Natural killer cell (primary cell): ENCODE measurements at regions not wholly inside any gene's neighbourhood (a gene's known extent, or its start where the extent isn't known, plus 50 kb on each side); places are given as distances from the start of the nearest gene placed in this dataset.

ENCODE experiments used
- ATAC-seq, 3 donors: fragments of 150-1000 bp in 2 of 3; fragments of 200-7000 bp in 1 of 3; cut with Tn5 transposase; 1 replicate in 1 of 3; 2 replicates in 2 of 3; pipeline ENCODE4 v1.10.0; 2021; ENCODE audit warnings: mild to moderate bottlenecking in 2 of 3, moderate library complexity in 2 of 3
- DNase-seq, 2 donors: peaks; one replicate each; pipeline versions ENCODE4 v3.0.0 to v3.0.0-alpha.2; 2013 to 2021; ENCODE audit warnings: mixed read lengths in 1 of 2
- H3K27ac ChIP-seq: one replicate; pipeline ENCODE4 v1.5.1; 2013; ENCODE audit warnings: mild to moderate bottlenecking, low read length
- H3K27me3 ChIP-seq: one replicate; pipeline ENCODE4 v1.6.1; 2013; ENCODE audit warnings: low read length; ENCODE audit not compliant: control insufficient read depth, insufficient read depth
- H3K36me3 ChIP-seq: one replicate; pipeline ENCODE4 v1.6.1; 2013; ENCODE audit warnings: low read length; ENCODE audit not compliant: control insufficient read depth, insufficient read depth
- H3K4me1 ChIP-seq: one replicate; pipeline ENCODE4 v1.6.1; 2013; ENCODE audit warnings: low read length; ENCODE audit not compliant: control insufficient read depth, insufficient read depth
- H3K4me3 ChIP-seq: one replicate; pipeline ENCODE4 v1.5.1; 2013; ENCODE audit warnings: low read length
- H3K9me3 ChIP-seq: one replicate; pipeline ENCODE4 v1.6.1; 2013; ENCODE audit warnings: low read length; ENCODE audit not compliant: control insufficient read depth, insufficient read depth
- H3K27ac Mint-ChIP-seq, 2 donors: one replicate each; pipeline ENCODE4 v1.8.0; 2022; ENCODE audit warnings: mild to moderate bottlenecking in 2 of 2, mixed read lengths in 2 of 2, moderate library complexity in 1 of 2
- H3K27me3 Mint-ChIP-seq, 2 donors: one replicate each; pipeline ENCODE4 v1.8.0; 2022; ENCODE audit warnings: low read depth in 2 of 2, mixed read lengths in 2 of 2
- H3K36me3 Mint-ChIP-seq: one replicate; pipeline ENCODE4 v1.8.0; 2022; ENCODE audit warnings: mixed read lengths
- H3K4me1 Mint-ChIP-seq, 2 donors: one replicate each; pipeline ENCODE4 v1.8.0; 2022; ENCODE audit warnings: mixed read lengths in 2 of 2
- H3K4me3 Mint-ChIP-seq: one replicate; pipeline ENCODE4 v1.8.0; 2022; ENCODE audit warnings: mild to moderate bottlenecking, moderate library complexity, mixed read lengths
- H3K9me3 Mint-ChIP-seq, 2 donors: one replicate each; pipeline ENCODE4 v1.8.0; 2022; ENCODE audit warnings: mixed read lengths in 2 of 2
- CTCF ChIP-seq: fragments of 200-600 bp; IDR thresholded peaks from one replicate; pipeline ENCODE4 v1.8.0; 2022; ENCODE audit warnings: antibody characterized with exemption
- whole genome bisulfite sequencing: methylation state at CpG from one replicate; pipeline ENCODE4 v1.1.7; 2013; ENCODE audit warnings: missing lambda C conversion rate; ENCODE audit not compliant: insufficient coverage; 5-methylcytosine and 5-hydroxymethylcytosine counted together
- intact Hi-C: fragments of 100-400 bp; cut with micrococcal nuclease; formaldehyde crosslinking; loops from one replicate; pipeline ENCODE4 v1.14.2; 2022

GRCh38 chr7:109351493-109351892, 781.8 kb downstream of the DNAJB9 start:
- intact Hi-C loops = no loop called here
- Histone ChIP-seq H3K27me3 (no peaks in the 10 kb centered on the region), H3K27ac (no peak overlapping the region), H3K4me3 (no peak overlapping the region), H3K36me3 (no peaks in the 10 kb centered on the region), H3K4me1 (no peaks in the 10 kb centered on the region), H3K9me3 (no peaks in the 10 kb centered on the region)
- Mint-ChIP-seq H3K9me3 (peaks cover 4 to 6% of the 10 kb centered on the region in 2 donors), H3K27me3 (no peaks in the 10 kb centered on the region), H3K27ac (no peak overlapping the region), H3K4me1 (no peaks in the 10 kb centered on the region), H3K4me3 (no peak overlapping the region), H3K36me3 (peaks cover 6% of the 10 kb centered on the region)
- 85% methylated on average over 6 of the region's 9 CpGs for WGBS
- TF ChIP-seq CTCF = no peak
- DNase-seq (no peak), ATAC-seq (no peak)

- Histone ChIP-seq H3K27ac (no peak overlapping the region), H3K27me3 (no peaks in the 10 kb centered on the region), H3K4me1 (no peaks in the 10 kb centered on the region), H3K36me3 (no peaks in the 10 kb centered on the region), H3K9me3 (no peaks in the 10 kb centered on the region), H3K4me3 (no peak overlapping the region)
- no peaks in the 10 kb centered on the region for H3K27me3 Mint-ChIP-seq
- TF ChIP-seq CTCF = no peak
- H3K4me1 Mint-ChIP-seq = no peaks in the 10 kb centered on the region
- peaks cover 4 to 13% of the 10 kb centered on the region in 2 donors for H3K9me3 Mint-ChIP-seq
- intact Hi-C loops = no loop called here
- no peak for ATAC-seq
- H3K36me3 Mint-ChIP-seq = peaks cover 6% of the 10 kb centered on the region
- 92% methylated on average over 2 of the region's 3 CpGs for WGBS
- no peak for DNase-seq
- no peak overlapping the region for H3K4me3 Mint-ChIP-seq
- no peak overlapping the region for H3K27ac Mint-ChIP-seq
Observed at GRCh38 chr7:109354000-109354399, 784.3 kb downstream of the DNAJB9 start.

GRCh38 chr7:109354552-109354951, 784.9 kb downstream of the DNAJB9 start:
- no peak overlapping the region for H3K4me3 Mint-ChIP-seq
- DNase-seq = no peak
- 100% methylated on average over 1 of the region's 1 CpG for WGBS
- H3K36me3 Mint-ChIP-seq = peaks cover 6% of the 10 kb centered on the region
- no peak overlapping the region for H3K4me3 ChIP-seq
- intact Hi-C loops = no loop called here
- no peak for TF ChIP-seq CTCF
- H3K27ac Mint-ChIP-seq = no peak overlapping the region
- no peaks in the 10 kb centered on the region for H3K9me3 ChIP-seq
- peaks cover 5 to 13% of the 10 kb centered on the region in 2 donors for H3K9me3 Mint-ChIP-seq
- no peak for ATAC-seq
- H3K27me3 Mint-ChIP-seq = no peaks in the 10 kb centered on the region
- H3K36me3 ChIP-seq = no peaks in the 10 kb centered on the region
- H3K27ac ChIP-seq = no peak overlapping the region
- no peaks in the 10 kb centered on the region for H3K27me3 ChIP-seq
- H3K4me1 Mint-ChIP-seq = no peaks in the 10 kb centered on the region
- H3K4me1 ChIP-seq = no peaks in the 10 kb centered on the region

GRCh38 chr7:109375823-109376222, 806.1 kb downstream of the DNAJB9 start:
- H3K27me3 Mint-ChIP-seq = no peaks in the 10 kb centered on the region
- no peak overlapping the region for H3K4me3 Mint-ChIP-seq

More at GRCh38 chr7:109375823-109376222, 806.1 kb downstream of the DNAJB9 start:
- no peak overlapping the region for H3K4me3 ChIP-seq
- no peak overlapping the region for H3K27ac ChIP-seq
- H3K4me1 ChIP-seq = no peaks in the 10 kb centered on the region
- no peak overlapping the region for H3K27ac Mint-ChIP-seq
- H3K9me3 ChIP-seq = no peaks in the 10 kb centered on the region
- H3K27me3 ChIP-seq = no peaks in the 10 kb centered on the region
- peaks cover 17% of the 10 kb centered on the region for H3K36me3 Mint-ChIP-seq
- H3K4me1 Mint-ChIP-seq = no peaks in the 10 kb centered on the region
- intact Hi-C loops = no loop called here
- no peaks in the 10 kb centered on the region for H3K36me3 ChIP-seq
- ATAC-seq (no peak), DNase-seq (no peak)
- peaks cover 9 to 18% of the 10 kb centered on the region in 2 donors for H3K9me3 Mint-ChIP-seq
- TF ChIP-seq CTCF = no peak
